H9 (cell line): ENCODE measurements at regions not wholly inside any gene's neighbourhood (a gene's known extent, or its start where the extent isn't known, plus 50 kb on each side); places are given as distances from the start of the nearest gene placed in this dataset.

Source experiments
- DNase-seq: peaks from one replicate; pipeline ENCODE4 v3.0.0-alpha.2; 2017
- H2AFZ ChIP-seq: one replicate; pipeline ENCODE4 v1.6.1; 2013; ENCODE audit warnings: mild to moderate bottlenecking, low read length, control low read depth, moderate library complexity
- H2AK5ac ChIP-seq: 2 replicates; pipeline ENCODE4 v1.6.1; 2013; ENCODE audit warnings: low read length, control low read depth, mixed read lengths; ENCODE audit not compliant: insufficient read length
- H2BK120ac ChIP-seq: one replicate; pipeline ENCODE4 v1.6.1; 2013; ENCODE audit warnings: low read depth, mild to moderate bottlenecking, low read length, control low read depth, inconsistent platforms; ENCODE audit not compliant: poor library complexity, severe bottlenecking
- H2BK12ac ChIP-seq: 2 replicates; pipeline ENCODE4 v1.6.1; 2013; ENCODE audit warnings: low read length, control low read depth, mixed read lengths, low read depth; ENCODE audit not compliant: insufficient read length
- H2BK15ac ChIP-seq: 2 replicates; pipeline ENCODE4 v1.6.1; 2013; ENCODE audit warnings: low read depth, low read length, control low read depth
- H2BK20ac ChIP-seq: one replicate; pipeline ENCODE4 v1.6.1; 2013; ENCODE audit warnings: low read depth, mild to moderate bottlenecking, low read length, control low read depth, inconsistent platforms; ENCODE audit not compliant: poor library complexity, severe bottlenecking
- H2BK5ac ChIP-seq: 2 replicates; pipeline ENCODE4 v1.6.1; 2013; ENCODE audit warnings: low read length, control low read depth, mixed read lengths; ENCODE audit not compliant: insufficient read length
- H3K14ac ChIP-seq: 2 replicates; pipeline ENCODE4 v1.6.1; 2013; ENCODE audit warnings: low read length, control low read depth; ENCODE audit not compliant: insufficient read depth
- H3K18ac ChIP-seq: 2 replicates; pipeline ENCODE4 v1.6.1; 2013; ENCODE audit warnings: low read depth, mild to moderate bottlenecking, mixed read lengths, low read length, control low read depth; ENCODE audit not compliant: insufficient read length
- H3K23ac ChIP-seq: 2 replicates; pipeline ENCODE4 v1.6.1; 2013; ENCODE audit warnings: low read length, control low read depth, mixed read lengths, low read depth; ENCODE audit not compliant: insufficient read length
- H3K23me2 ChIP-seq: 2 replicates; pipeline ENCODE4 v1.6.1; 2013; ENCODE audit warnings: low read depth, mild to moderate bottlenecking, mixed read lengths, low read length, control low read depth; ENCODE audit not compliant: insufficient read length, poor library complexity, severe bottlenecking
- H3K27ac ChIP-seq: 2 replicates; pipeline ENCODE4 v1.5.1; 2013; ENCODE audit warnings: low read length, control low read depth, mixed read lengths, low read depth; ENCODE audit not compliant: insufficient read length
- H3K27me3 ChIP-seq: 2 replicates; pipeline ENCODE4 v1.6.1; 2013; ENCODE audit warnings: low read length, control low read depth, inconsistent platforms; ENCODE audit not compliant: insufficient read depth
- H3K4ac ChIP-seq: 2 replicates; pipeline ENCODE4 v1.6.1; 2013; ENCODE audit warnings: low read depth, mild to moderate bottlenecking, control low read depth, inconsistent platforms, low read length, moderate library complexity
- H3K4me1 ChIP-seq: 2 replicates; pipeline ENCODE4 v1.6.1; 2013; ENCODE audit warnings: low read length, control low read depth, inconsistent platforms; ENCODE audit not compliant: insufficient read depth
- H3K4me2 ChIP-seq: 2 replicates; pipeline ENCODE4 v1.6.1; 2013; ENCODE audit warnings: low read length, control low read depth, mixed read lengths; ENCODE audit not compliant: insufficient read length, insufficient read depth
- H3K56ac ChIP-seq: 2 replicates; pipeline ENCODE4 v1.6.1; 2013; ENCODE audit warnings: low read depth, mild to moderate bottlenecking, mixed read lengths, low read length, control low read depth; ENCODE audit not compliant: insufficient read length
- H3K79me1 ChIP-seq: 2 replicates; pipeline ENCODE4 v1.6.1; 2013; ENCODE audit warnings: low read depth, mild to moderate bottlenecking, moderate library complexity, low read length, control low read depth, inconsistent platforms; ENCODE audit not compliant: insufficient read depth, poor library complexity, severe bottlenecking
- H3K79me2 ChIP-seq: 2 replicates; pipeline ENCODE4 v1.6.1; 2013; ENCODE audit warnings: low read length, control low read depth, inconsistent platforms; ENCODE audit not compliant: insufficient read depth
- H3K9ac ChIP-seq: 2 replicates; pipeline ENCODE4 v1.6.1; 2013; ENCODE audit warnings: low read length, control low read depth, mixed read lengths; ENCODE audit not compliant: insufficient read length; ENCODE audit errors: extremely low read depth
- H3K9me3 ChIP-seq: one replicate; pipeline ENCODE4 v1.6.1; 2013; ENCODE audit warnings: low read depth, low read length, inconsistent platforms; ENCODE audit not compliant: control insufficient read depth
- H3T11ph ChIP-seq: one replicate; pipeline ENCODE4 v1.6.1; 2013; ENCODE audit warnings: mild to moderate bottlenecking, low read length, control low read depth, inconsistent platforms
- H4K20me1 ChIP-seq: one replicate; pipeline ENCODE4 v1.6.1; 2013; ENCODE audit not compliant: control insufficient read depth, insufficient read length, insufficient read depth
- H4K5ac ChIP-seq: 2 replicates; pipeline ENCODE4 v1.6.1; 2013; ENCODE audit warnings: low read depth, mild to moderate bottlenecking, mixed read lengths, low read length, control low read depth; ENCODE audit not compliant: insufficient read length
- H4K8ac ChIP-seq: replicated peaks from 2 replicates; pipeline ENCODE4 v1.6.1; 2013; ENCODE audit warnings: low read length, control low read depth, mixed read lengths, low read depth; ENCODE audit not compliant: insufficient read length
- H4K91ac ChIP-seq: 2 replicates; pipeline ENCODE4 v1.6.1; 2013; ENCODE audit warnings: low read depth, mild to moderate bottlenecking, moderate library complexity, mixed read lengths, low read length, control low read depth; ENCODE audit not compliant: insufficient read length
- H3K27ac Mint-ChIP-seq, 3 experiments: 2 replicates in 2 of 3; 3 replicates in 1 of 3; pipeline ENCODE4 v1.8.0; 2020 to 2021; ENCODE audit warnings: mixed read lengths in 3 of 3, mild to moderate bottlenecking in 1 of 3, moderate library complexity in 1 of 3
- H3K27me3 Mint-ChIP-seq: 2 replicates; pipeline ENCODE4 v1.8.0; 2021; ENCODE audit warnings: low read depth, mild to moderate bottlenecking, moderate library complexity, mixed read lengths
- H3K36me3 Mint-ChIP-seq, 3 experiments: 2 replicates in 2 of 3; 3 replicates in 1 of 3; pipeline ENCODE4 v1.8.0; 2020 to 2021; ENCODE audit warnings: low read depth in 3 of 3, mixed read lengths in 3 of 3; ENCODE audit not compliant: insufficient read depth in 1 of 3
- H3K4me1 Mint-ChIP-seq, 2 experiments: 2 replicates each; pipeline ENCODE4 v1.8.0; 2020; ENCODE audit warnings: mixed read lengths in 2 of 2
- H3K4me3 Mint-ChIP-seq, 2 experiments: 2 replicates in 1 of 2; 3 replicates in 1 of 2; pipeline ENCODE4 v1.8.0; 2020 to 2021; ENCODE audit warnings: mild to moderate bottlenecking in 2 of 2, mixed read lengths in 2 of 2, moderate library complexity in 1 of 2
- H3K9me3 Mint-ChIP-seq, 2 experiments: 2 replicates in 1 of 2; 3 replicates in 1 of 2; pipeline ENCODE4 v1.8.0; 2020; ENCODE audit warnings: mild to moderate bottlenecking in 2 of 2, mixed read lengths in 2 of 2, moderate library complexity in 1 of 2
- CTCF ChIP-seq: fragments of 200-600 bp; sonication (generic); conservative IDR thresholded peaks from 3 replicates; pipeline ENCODE4 v1.8.0; 2021; ENCODE audit warnings: antibody characterized with exemption, mild to moderate bottlenecking
- WGBS: extraction: QIAGEN DNeasy Blood & Tissue Kit; methylation state at CpG from one replicate; pipeline ENCODE4 v1.1.7; 2013; ENCODE audit warnings: missing lambda C conversion rate, low lambda C conversion rate, mixed read lengths; ENCODE audit not compliant: insufficient read length; ENCODE audit errors: extremely low coverage; 5-methylcytosine and 5-hydroxymethylcytosine counted together

- H4K8ac ChIP-seq, result no peak overlapping the region
- no peaks in the 10 kb centered on the region for H4K20me1 ChIP-seq
- H3K9ac ChIP-seq, result no peak overlapping the region
- no peak overlapping the region for H3K4ac ChIP-seq
- no peak overlapping the region for H2BK120ac ChIP-seq
- no peaks in the 10 kb centered on the region for H3K23me2 ChIP-seq
- DNase-seq, result no peak
- H3K9me3 Mint-ChIP-seq, result no peaks in the 10 kb centered on the region
- no CpG with 5 or more reads among the region's 2 CpGs for WGBS
- H3T11ph ChIP-seq, result no peak overlapping the region
- H2BK12ac ChIP-seq, result no peak overlapping the region
- no peak overlapping the region for H2AK5ac ChIP-seq
- no peak overlapping the region for H3K23ac ChIP-seq
- H3K4me2 ChIP-seq, result no peak overlapping the region
- H3K18ac ChIP-seq, result no peak overlapping the region
- H4K91ac ChIP-seq, result no peak overlapping the region
- H2AFZ ChIP-seq, result no peak overlapping the region
- H3K4me1 ChIP-seq, result no peaks in the 10 kb centered on the region
- H3K56ac ChIP-seq, result no peak overlapping the region
- H3K79me1 ChIP-seq, result no peaks in the 10 kb centered on the region
- no peak overlapping the region for H3K14ac ChIP-seq
- no peaks in the 10 kb centered on the region for H3K9me3 ChIP-seq
- H2BK5ac ChIP-seq, result no peak overlapping the region
- 0 out of 4 replicates have a peak, but pooled peaks cover 0 to 2% of the 10 kb centered on the region in 2 experiments for H3K4me1 Mint-ChIP-seq
- no peaks in the 10 kb centered on the region for H3K79me2 ChIP-seq
- no peak overlapping the region for H4K5ac ChIP-seq
- H2BK15ac ChIP-seq, result no peak overlapping the region
- H3K27ac ChIP-seq, result no peak overlapping the region
- H2BK20ac ChIP-seq, result no peak overlapping the region
- H3K4me3 Mint-ChIP-seq, result no peak overlapping the region
- no peak for TF ChIP-seq CTCF
- no peaks in the 10 kb centered on the region for H3K36me3 Mint-ChIP-seq
- no peaks in the 10 kb centered on the region for H3K27me3 ChIP-seq
- H3K27me3 Mint-ChIP-seq, result no peaks in the 10 kb centered on the region
- H3K27ac Mint-ChIP-seq, result no peak overlapping the region
Measured at GRCh38 chr2:195037045-195037444, 620.0 kb upstream of the SLC39A10 start.
